Right lobe of liver (tissue), 6 donors: ENCODE measurements at regions not wholly inside any gene's neighbourhood (a gene's known extent, or its start where the extent isn't known, plus 50 kb on each side); places are given as distances from the start of the nearest gene placed in this dataset.
"Not testable (repeated sequence)": the region's sequence is repeated elsewhere in the genome, so short reads cannot be mapped to it uniquely, and the experiment has no call there.

ENCODE experiments used
- ATAC-seq, 4 donors: fragments of 200-7000 bp; cut with Tn5 transposase; one replicate each; pipeline ENCODE4 v1.9.1; 2020; ENCODE audit warnings: mild to moderate bottlenecking in 4 of 4, moderate library complexity in 4 of 4
- DNase-seq, 3 donors: peaks; one replicate each; pipeline ENCODE4 v3.0.0-alpha.2; 2020
- H3K27ac ChIP-seq, 3 donors: fragments of 200-600 bp; one replicate each; pipeline ENCODE4 v1.8.0; 2022
- H3K27me3 ChIP-seq, 2 donors: fragments of 200-600 bp; one replicate each; pipeline ENCODE4 v1.8.0; 2022
- H3K36me3 ChIP-seq, 4 donors: fragments of 200-600 bp; sonication (generic) in 1 of 4; one replicate each; pipeline versions ENCODE4 v1.5.1 to v1.8.0; 2017 to 2022; ENCODE audit warnings: control low read depth in 1 of 4
- H3K4me1 ChIP-seq, 4 donors: fragments of 200-600 bp; sonication (generic) in 1 of 4; one replicate each; pipeline versions ENCODE4 v1.5.1 to v1.8.0; 2017 to 2022; ENCODE audit warnings: control low read depth in 1 of 4
- H3K4me3 ChIP-seq, 3 donors: fragments of 200-600 bp; one replicate each; pipeline ENCODE4 v1.8.0; 2022
- H3K9me3 ChIP-seq, 4 donors: fragments of 200-600 bp; sonication (generic) in 1 of 4; one replicate each; pipeline versions ENCODE4 v1.5.1 to v1.8.0; 2017 to 2022; ENCODE audit warnings: control low read depth in 1 of 4
- POLR2A ChIP-seq: fragments of 450-650 bp; IDR thresholded peaks from one replicate; pipeline ENCODE4 v1.6.1; 2017; ENCODE audit warnings: antibody characterized with exemption, mild to moderate bottlenecking
- WGBS: methylation state at CpG from one replicate; pipeline ENCODE4 v1.1.6; 2018; ENCODE audit warnings: low coverage, low lambda C conversion rate; ENCODE audit not compliant: insufficient coverage; ENCODE audit errors: missing lambda C conversion rate; 5-methylcytosine and 5-hydroxymethylcytosine counted together
- intact Hi-C, 2 donors: fragments of 100-400 bp; cut with DNase I; formaldehyde crosslinking; loops; one replicate each; pipeline versions ENCODE4 v1.11.2 to v1.14.1; 2022
- TF ChIP-seq, protein P1 (sequence below), 4 donors: fragments of 200-600 bp in 3 of 4; fragments of 450-650 bp in 1 of 4; IDR thresholded peaks; one replicate each; pipeline versions ENCODE4 v1.5.1 to v1.8.0; 2016 to 2022; ENCODE audit warnings: antibody characterized with exemption in 4 of 4, mild to moderate bottlenecking in 2 of 4
- donor health status: DM: no; HTN: yes; CAD: no.
- donor health status: DM: no; HTN: no; CAD: no.
- donor health status: DM: no; HTN: no; CAD: no.
- donor health status: DM: no; HTN: yes; CAD: no.
- donor health status: DM: no; HTN: yes; CAD: no.

DNA sequence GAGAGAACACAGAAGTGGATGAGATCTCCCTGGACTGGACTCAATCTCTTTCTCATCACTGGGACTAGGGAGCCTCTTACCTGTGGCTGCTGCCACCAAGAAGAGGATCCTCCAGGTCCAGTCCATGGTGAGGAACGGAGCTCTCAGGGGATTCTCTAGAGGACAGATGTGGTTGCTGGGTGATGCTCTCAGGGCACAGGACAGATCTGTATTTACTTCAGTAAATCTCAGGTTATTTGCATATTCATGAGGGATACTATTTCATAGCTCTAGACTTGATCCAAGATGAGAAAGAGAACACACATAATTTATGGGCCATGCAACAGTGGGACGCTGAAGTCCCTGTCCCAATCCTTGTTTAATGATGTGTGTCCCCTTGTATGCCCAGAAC, 460.5 kb downstream of the TMEM121 start:
- H3K27ac ChIP-seq: no peak overlapping the region
- intact Hi-C loops: no loop called here
- 33% methylated on average over 1 of the region's 2 CpGs for WGBS

DNA sequence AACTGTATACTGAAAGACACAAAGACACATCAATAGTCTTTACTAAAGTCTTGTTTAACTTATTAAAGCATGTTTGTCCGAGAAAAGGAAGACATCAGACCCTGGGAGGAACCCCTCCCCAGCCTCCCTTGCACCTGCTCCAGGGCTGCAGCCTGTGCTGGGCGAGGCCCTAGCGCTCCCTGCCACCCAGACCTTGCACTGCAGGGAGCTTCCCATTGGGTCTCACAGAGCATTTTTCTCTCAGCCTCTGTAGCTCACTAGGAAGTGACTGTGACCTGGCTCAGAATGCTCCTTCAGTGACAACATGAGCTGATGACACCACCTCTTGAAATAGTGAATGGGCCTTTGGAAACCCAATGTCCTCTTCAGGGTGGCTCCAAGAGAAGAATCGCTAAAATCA, 461.2 kb downstream of the TMEM121 start:
- Histone ChIP-seq H3K27ac (no peak overlapping the region), H3K4me1 (no peaks in the 10 kb centered on the region), H3K9me3 (no peaks in the 10 kb centered on the region), H3K27me3 (no peaks in the 10 kb centered on the region), H3K4me3 (no peak overlapping the region), H3K36me3 (no peaks in the 10 kb centered on the region)
- no peak for DNase-seq
- WGBS: 7% methylated on average over 1 of the region's 4 CpGs
- intact Hi-C loops: no loop called here
- TF ChIP-seq, protein P1, sequence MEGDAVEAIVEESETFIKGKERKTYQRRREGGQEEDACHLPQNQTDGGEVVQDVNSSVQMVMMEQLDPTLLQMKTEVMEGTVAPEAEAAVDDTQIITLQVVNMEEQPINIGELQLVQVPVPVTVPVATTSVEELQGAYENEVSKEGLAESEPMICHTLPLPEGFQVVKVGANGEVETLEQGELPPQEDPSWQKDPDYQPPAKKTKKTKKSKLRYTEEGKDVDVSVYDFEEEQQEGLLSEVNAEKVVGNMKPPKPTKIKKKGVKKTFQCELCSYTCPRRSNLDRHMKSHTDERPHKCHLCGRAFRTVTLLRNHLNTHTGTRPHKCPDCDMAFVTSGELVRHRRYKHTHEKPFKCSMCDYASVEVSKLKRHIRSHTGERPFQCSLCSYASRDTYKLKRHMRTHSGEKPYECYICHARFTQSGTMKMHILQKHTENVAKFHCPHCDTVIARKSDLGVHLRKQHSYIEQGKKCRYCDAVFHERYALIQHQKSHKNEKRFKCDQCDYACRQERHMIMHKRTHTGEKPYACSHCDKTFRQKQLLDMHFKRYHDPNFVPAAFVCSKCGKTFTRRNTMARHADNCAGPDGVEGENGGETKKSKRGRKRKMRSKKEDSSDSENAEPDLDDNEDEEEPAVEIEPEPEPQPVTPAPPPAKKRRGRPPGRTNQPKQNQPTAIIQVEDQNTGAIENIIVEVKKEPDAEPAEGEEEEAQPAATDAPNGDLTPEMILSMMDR (IDR thresholded peaks at IDR 0.05): no peak
- TF ChIP-seq POLR2A: no peak
- no peak for ATAC-seq

More for the DNA sequence above, 460.5 kb downstream of the TMEM121 start:
- ATAC-seq (no peak), DNase-seq (no peak)
- no peak overlapping the region for H3K4me3 ChIP-seq
- no peak for TF ChIP-seq POLR2A
- TF ChIP-seq, protein P1 (IDR thresholded peaks at IDR 0.05): no peak
- no peaks in the 10 kb centered on the region for H3K4me1 ChIP-seq
- H3K36me3 ChIP-seq: no peaks in the 10 kb centered on the region
- no peaks in the 10 kb centered on the region for H3K27me3 ChIP-seq
- no peaks in the 10 kb centered on the region for H3K9me3 ChIP-seq

DNA sequence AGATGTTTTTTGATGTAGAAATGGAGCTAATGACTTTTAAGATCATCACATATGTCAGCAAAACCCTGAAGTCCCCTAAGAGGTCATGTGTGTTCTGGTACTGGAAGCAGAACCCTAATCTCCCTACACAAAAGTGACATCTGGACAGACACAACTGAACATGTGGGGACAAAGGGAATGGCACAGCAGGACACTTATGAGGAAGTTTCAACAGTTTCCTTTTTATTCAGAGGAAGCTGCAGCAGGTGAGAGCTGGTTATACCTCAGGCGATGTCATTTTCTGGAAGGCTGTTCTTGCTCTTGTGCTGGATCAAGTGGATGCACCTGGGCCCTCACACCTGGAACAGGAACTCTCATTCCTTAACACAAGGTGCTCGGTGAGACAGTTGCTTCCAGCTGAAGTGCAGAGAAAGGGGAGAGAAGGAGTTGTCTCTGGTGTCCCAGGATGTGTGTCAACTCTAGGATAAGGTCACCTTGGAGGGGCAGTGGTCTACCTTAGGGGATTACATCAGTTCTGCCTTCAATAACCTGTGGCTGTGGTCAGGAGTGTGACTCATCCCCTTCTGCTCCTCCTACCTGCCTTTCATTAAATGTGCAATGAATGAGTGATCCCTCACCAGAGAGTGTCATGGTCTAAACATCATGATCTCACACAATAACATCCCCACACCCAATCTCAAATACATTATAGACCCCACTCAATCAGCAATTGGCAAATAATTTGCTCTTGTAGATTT, 463.4 kb downstream of the TMEM121 start:
- no peaks in the 10 kb centered on the region for H3K4me1 ChIP-seq
- WGBS: 19% methylated on average over 2 of the region's 2 CpGs
- no peak for ATAC-seq
- H3K9me3 ChIP-seq: no peaks in the 10 kb centered on the region
- no peak overlapping the region for H3K27ac ChIP-seq
- H3K4me3 ChIP-seq: no peak overlapping the region
- TF ChIP-seq, protein P1 (IDR thresholded peaks at IDR 0.05): no peak
- no peak for TF ChIP-seq POLR2A
- intact Hi-C loops: no loop called here
- no peaks in the 10 kb centered on the region for H3K27me3 ChIP-seq
- DNase-seq: no peak
- no peaks in the 10 kb centered on the region for H3K36me3 ChIP-seq

DNA sequence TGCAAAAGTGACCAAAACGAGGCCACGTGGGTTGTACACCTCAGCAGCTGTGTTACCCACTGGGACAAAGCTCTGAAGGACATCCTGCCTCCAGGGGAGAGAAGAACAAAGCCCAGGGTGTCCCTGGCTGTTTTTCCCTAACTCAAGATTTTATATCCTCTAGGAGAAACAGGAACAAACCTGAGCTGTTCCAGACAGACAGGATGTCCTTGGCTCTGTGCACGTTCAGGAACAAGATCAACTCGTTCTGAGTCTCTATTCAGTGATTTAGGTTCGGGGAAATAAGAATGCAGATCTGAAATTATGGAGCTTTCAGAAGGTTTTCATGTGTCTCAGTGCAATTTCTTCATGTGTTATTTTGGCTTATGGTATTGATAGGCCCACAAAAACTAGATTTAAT, 465.3 kb downstream of the TMEM121 start:
- H3K4me3 ChIP-seq, DNase-seq, ATAC-seq, H3K27me3 ChIP-seq, H3K4me1 ChIP-seq, H3K9me3 ChIP-seq, intact Hi-C loops, H3K27ac ChIP-seq, H3K36me3 ChIP-seq: not testable (repeated sequence)
- WGBS: 27% methylated on average over 5 of the region's 5 CpGs

DNA sequence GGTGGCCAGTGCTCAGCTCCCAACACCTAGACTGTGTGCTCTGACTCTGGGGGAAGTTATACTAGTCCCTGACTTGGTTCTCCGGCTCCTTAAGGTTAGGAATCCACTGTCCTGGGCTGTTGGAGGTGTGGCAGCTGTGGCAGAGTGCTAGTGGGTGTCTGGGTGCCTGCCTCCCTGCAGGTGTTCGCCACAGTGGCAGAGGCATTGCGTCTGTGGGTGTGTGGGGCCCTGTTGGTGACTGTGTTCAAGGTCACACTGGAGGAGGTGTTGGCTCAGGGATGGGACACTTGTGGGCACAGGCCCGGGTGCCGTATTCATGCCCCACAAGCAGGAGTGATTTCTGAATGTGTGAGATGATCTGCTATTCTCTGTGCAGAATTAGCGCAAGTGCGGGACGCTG, 467.4 kb downstream of the TMEM121 start:
- H3K36me3 ChIP-seq: no peaks in the 10 kb centered on the region
- TF ChIP-seq, protein P1 (IDR thresholded peaks at IDR 0.05): no peak
- TF ChIP-seq POLR2A: no peak
- H3K9me3 ChIP-seq: no peaks in the 10 kb centered on the region
- intact Hi-C loops: no loop called here
- H3K4me3 ChIP-seq: no peak overlapping the region
- DNase-seq: no peak
- H3K27me3 ChIP-seq: no peaks in the 10 kb centered on the region
- no peak for ATAC-seq
- H3K27ac ChIP-seq: no peak overlapping the region
- no peaks in the 10 kb centered on the region for H3K4me1 ChIP-seq
- 63% methylated on average over 4 of the region's 8 CpGs for WGBS

DNA sequence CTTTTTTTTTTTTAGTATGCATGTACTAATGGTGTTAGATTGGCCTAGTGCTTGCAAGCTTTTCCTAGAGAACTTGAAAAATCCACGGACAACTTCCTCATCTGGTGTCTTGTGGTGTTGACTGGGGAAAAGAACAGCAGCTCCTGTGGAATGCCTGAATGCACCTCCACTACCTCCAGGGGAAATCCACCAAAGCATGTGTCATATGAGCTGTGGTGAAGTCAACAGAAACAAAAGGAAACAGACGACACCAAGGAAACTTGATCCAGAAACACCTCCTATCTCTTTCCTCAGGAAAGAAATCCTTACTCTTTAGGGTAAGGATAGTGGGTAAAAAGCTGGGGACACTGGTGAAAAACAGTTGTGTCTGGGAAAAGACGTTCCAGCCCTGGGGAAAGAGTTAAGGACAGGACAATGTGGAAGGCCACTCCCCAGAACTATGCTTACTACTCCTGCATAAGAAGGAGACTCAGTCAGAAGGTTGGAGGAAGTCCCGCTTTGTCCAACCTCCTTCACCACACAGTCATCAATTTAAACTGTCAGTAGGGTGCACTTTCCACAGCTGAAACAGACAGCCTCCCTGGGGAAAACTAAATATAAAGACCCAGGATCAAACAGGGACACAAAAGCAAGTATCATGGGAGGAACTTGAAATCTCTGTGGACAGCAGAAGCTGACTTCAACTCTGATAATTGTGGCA, 468.8 kb downstream of the TMEM121 start:
- H3K4me1 ChIP-seq, intact Hi-C loops, DNase-seq, H3K27me3 ChIP-seq, H3K9me3 ChIP-seq, H3K4me3 ChIP-seq, ATAC-seq, H3K36me3 ChIP-seq, H3K27ac ChIP-seq: not testable (repeated sequence)
- 39% methylated on average over 4 of the region's 4 CpGs for WGBS

DNA sequence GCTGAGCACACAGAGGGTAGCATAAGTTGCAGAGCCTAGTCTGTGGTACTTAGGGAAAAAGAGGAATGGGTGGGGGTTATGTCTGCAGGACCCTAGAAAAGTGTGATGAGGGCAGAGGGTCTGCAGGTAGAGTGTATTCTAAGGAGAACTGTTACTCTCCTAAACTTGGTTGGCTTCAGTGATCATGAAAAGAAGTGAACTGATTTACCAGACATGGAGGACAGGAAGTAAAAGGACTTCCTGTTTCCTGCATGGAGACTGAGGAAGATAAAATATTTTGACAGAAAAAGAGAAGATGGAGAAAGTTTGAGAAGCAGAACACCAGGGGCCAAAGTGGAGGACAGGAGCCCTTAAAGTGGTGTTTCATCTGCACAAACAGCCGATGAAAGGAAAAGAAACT, 472.2 kb downstream of the TMEM121 start:
- H3K27ac ChIP-seq, H3K36me3 ChIP-seq, ATAC-seq, intact Hi-C loops, H3K4me1 ChIP-seq, H3K4me3 ChIP-seq, H3K9me3 ChIP-seq, DNase-seq, H3K27me3 ChIP-seq: not testable (repeated sequence)
- WGBS: 71% methylated on average over 1 of the region's 1 CpG
